NCI-H1105 treated with DMSO at 0.1 percent for 48 hours (cell line): ENCODE measurements at regions not wholly inside any gene's neighbourhood (a gene's known extent, or its start where the extent isn't known, plus 50 kb on each side); places are given as distances from the start of the nearest gene placed in this dataset.
A peak's percentile ranks its signal among the peaks of the same experiment; 100 is the strongest.

ENCODE experiments used
- DNase-seq: peaks from one replicate; lab custom pipeline; 2025; lab: John Stamatoyannopoulos, UW

GRCh38 chr2:235303499-235304291 is 190.1 kb upstream of the AGAP1 start:
- DNase-seq: no peak

- no peak for DNase-seq
Observed at GRCh38 chr2:235305678-235306077, 188.2 kb upstream of the AGAP1 start.

- no peak for DNase-seq
Observed at GRCh38 chr2:235311044-235311443, 182.8 kb upstream of the AGAP1 start.

- no peak for DNase-seq
Observed at GRCh38 chr2:235312571-235312970, 181.3 kb upstream of the AGAP1 start.

- DNase-seq: peak; percentile 88
Observed at GRCh38 chr2:235314371-235314930, 179.4 kb upstream of the AGAP1 start.

- no peak for DNase-seq
Observed at GRCh38 chr2:235319095-235319494, 174.7 kb upstream of the AGAP1 start.

GRCh38 chr2:235320326-235320725 is 173.5 kb upstream of the AGAP1 start:
- DNase-seq: no peak

- no peak for DNase-seq
Observed at GRCh38 chr2:235324324-235324723, 169.5 kb upstream of the AGAP1 start.

- DNase-seq: peak; percentile 3
Observed at GRCh38 chr2:235325151-235325550, 168.7 kb upstream of the AGAP1 start.

- no peak for DNase-seq
Observed at GRCh38 chr2:235328991-235329390, 164.9 kb upstream of the AGAP1 start.

GRCh38 chr2:235330775-235331451 is 162.9 kb upstream of the AGAP1 start:
- DNase-seq: no peak

GRCh38 chr2:235332240-235332890 is 161.5 kb upstream of the AGAP1 start:
- DNase-seq: no peak

GRCh38 chr2:235333076-235333475 is 160.8 kb upstream of the AGAP1 start:
- no peak for DNase-seq

GRCh38 chr2:235334179-235334578 is 159.7 kb upstream of the AGAP1 start:
- DNase-seq: no peak

- DNase-seq: no peak
Observed at GRCh38 chr2:235343156-235343774, 150.6 kb upstream of the AGAP1 start.

GRCh38 chr2:235343869-235344268 is 150.0 kb upstream of the AGAP1 start:
- DNase-seq: no peak

GRCh38 chr2:235345745-235346144 is 148.1 kb upstream of the AGAP1 start:
- no peak for DNase-seq

GRCh38 chr2:235347691-235348090 is 146.2 kb upstream of the AGAP1 start:
- DNase-seq: no peak

- no peak for DNase-seq
Observed at GRCh38 chr2:235348329-235348728, 145.5 kb upstream of the AGAP1 start.

GRCh38 chr2:235350234-235350633 is 143.6 kb upstream of the AGAP1 start:
- no peak for DNase-seq

GRCh38 chr2:235352541-235352940 is 141.3 kb upstream of the AGAP1 start:
- DNase-seq: no peak

- no peak for DNase-seq
Observed at GRCh38 chr2:235357881-235358280, 136.0 kb upstream of the AGAP1 start.
